NB4 (cell line): ENCODE measurements at regions not wholly inside any gene's neighbourhood (a gene's known extent, or its start where the extent isn't known, plus 50 kb on each side); places are given as distances from the start of the nearest gene placed in this dataset.

Experiments used
- MYC ChIP-seq: IDR thresholded peaks from 2 replicates; pipeline ENCODE4 v1.6.1; 2011; ENCODE audit warnings: low read depth, low read length
- POLR2A ChIP-seq: IDR thresholded peaks from 2 replicates; pipeline ENCODE4 v1.6.1; 2011; ENCODE audit warnings: mild to moderate bottlenecking; ENCODE audit not compliant: insufficient read length; ENCODE audit errors: extremely low read depth
- TF ChIP-seq, protein P1 (sequence below): IDR thresholded peaks from 2 replicates; pipeline ENCODE4 v1.6.1; 2011; ENCODE audit warnings: low read depth, low read length
- TF ChIP-seq, protein P2 (sequence below): IDR thresholded peaks from one replicate; pipeline ENCODE4 v1.5.1; 2012; ENCODE audit warnings: low read depth, low read length

GRCh38 chr3:106963442-106963841 is 413.8 kb upstream of the CCDC54 start:
- TF ChIP-seq, protein P1, sequence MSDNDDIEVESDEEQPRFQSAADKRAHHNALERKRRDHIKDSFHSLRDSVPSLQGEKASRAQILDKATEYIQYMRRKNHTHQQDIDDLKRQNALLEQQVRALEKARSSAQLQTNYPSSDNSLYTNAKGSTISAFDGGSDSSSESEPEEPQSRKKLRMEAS, result no peak
- TF ChIP-seq, protein P2, sequence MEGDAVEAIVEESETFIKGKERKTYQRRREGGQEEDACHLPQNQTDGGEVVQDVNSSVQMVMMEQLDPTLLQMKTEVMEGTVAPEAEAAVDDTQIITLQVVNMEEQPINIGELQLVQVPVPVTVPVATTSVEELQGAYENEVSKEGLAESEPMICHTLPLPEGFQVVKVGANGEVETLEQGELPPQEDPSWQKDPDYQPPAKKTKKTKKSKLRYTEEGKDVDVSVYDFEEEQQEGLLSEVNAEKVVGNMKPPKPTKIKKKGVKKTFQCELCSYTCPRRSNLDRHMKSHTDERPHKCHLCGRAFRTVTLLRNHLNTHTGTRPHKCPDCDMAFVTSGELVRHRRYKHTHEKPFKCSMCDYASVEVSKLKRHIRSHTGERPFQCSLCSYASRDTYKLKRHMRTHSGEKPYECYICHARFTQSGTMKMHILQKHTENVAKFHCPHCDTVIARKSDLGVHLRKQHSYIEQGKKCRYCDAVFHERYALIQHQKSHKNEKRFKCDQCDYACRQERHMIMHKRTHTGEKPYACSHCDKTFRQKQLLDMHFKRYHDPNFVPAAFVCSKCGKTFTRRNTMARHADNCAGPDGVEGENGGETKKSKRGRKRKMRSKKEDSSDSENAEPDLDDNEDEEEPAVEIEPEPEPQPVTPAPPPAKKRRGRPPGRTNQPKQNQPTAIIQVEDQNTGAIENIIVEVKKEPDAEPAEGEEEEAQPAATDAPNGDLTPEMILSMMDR, result no peak
- TF ChIP-seq POLR2A (no peak), MYC (no peak)
